ENCODE measurements at regions not wholly inside any gene's neighbourhood (a gene's known extent, or its start where the extent isn't known, plus 50 kb on each side); places are given as distances from the start of the nearest gene placed in this dataset.

- no peak overlapping the region for H2AFZ ChIP-seq (ENCODE audit: low read depth, low read length, severe bottlenecking)
Observed at GRCh38 chr14:38090506-38090905, 117.2 kb upstream of the SSTR1 start.

GRCh38 chr14:38098074-38098836 lies 109.4 kb upstream of the SSTR1 start:
- no peak overlapping the region for H3K27ac ChIP-seq (ENCODE audit: low read depth, low read length)
- no peaks in the 10 kb centered on the region for H3F3A ChIP-seq (ENCODE audit: insufficient read depth)
- no peaks in the 10 kb centered on the region for H3K79me2 ChIP-seq (ENCODE audit: insufficient read depth, low read length)
- TF ChIP-seq CTCF (IDR thresholded peaks at IDR 0.05; ENCODE audit: insufficient read depth, low read length, poor library complexity, severe bottlenecking) (no peak), EZH2phosphoT487 (conservative IDR thresholded peaks at IDR 0.05; ENCODE audit: low read length) (no peak)
- H2AFZ ChIP-seq (ENCODE audit: low read depth, low read length, severe bottlenecking) = no peak overlapping the region
- H3K4me3 ChIP-seq (ENCODE audit: insufficient read depth, low read length, poor library complexity, severe bottlenecking) = no peak overlapping the region
- no peaks in the 10 kb centered on the region for H3K9me2 ChIP-seq (replicated peaks; ENCODE audit: insufficient read depth, low read length)
- no peaks in the 10 kb centered on the region for H3K9me3 ChIP-seq (ENCODE audit: insufficient read depth, low read length)
- no peaks in the 10 kb centered on the region for H4K20me1 ChIP-seq (ENCODE audit: low read depth, low read length)
- no peak overlapping the region for H3K9ac ChIP-seq (ENCODE audit: low read length)
- H3K27me3 ChIP-seq (ENCODE audit: low read length) = no peaks in the 10 kb centered on the region
- H3K36me3 ChIP-seq (ENCODE audit: low read length) = no peaks in the 10 kb centered on the region
- H3K4me2 ChIP-seq (ENCODE audit: low read depth, low read length, poor library complexity, severe bottlenecking) = no peak overlapping the region

More at GRCh38 chr14:38090506-38090905, 117.2 kb upstream of the SSTR1 start:
- Histone ChIP-seq H3K27ac (ENCODE audit: low read depth, low read length) (no peak overlapping the region), H4K20me1 (ENCODE audit: low read depth, low read length) (no peaks in the 10 kb centered on the region), H3K4me2 (ENCODE audit: low read depth, low read length, poor library complexity, severe bottlenecking) (no peak overlapping the region), H3K9me2 (replicated peaks; ENCODE audit: insufficient read depth, low read length) (no peaks in the 10 kb centered on the region), H3K9me3 (ENCODE audit: insufficient read depth, low read length) (no peaks in the 10 kb centered on the region), H3K9ac (ENCODE audit: low read length) (no peak overlapping the region), H3K4me3 (ENCODE audit: insufficient read depth, low read length, poor library complexity, severe bottlenecking) (no peak overlapping the region), H3F3A (ENCODE audit: insufficient read depth) (no peaks in the 10 kb centered on the region), H3K79me2 (ENCODE audit: insufficient read depth, low read length) (no peaks in the 10 kb centered on the region), H3K36me3 (ENCODE audit: low read length) (no peaks in the 10 kb centered on the region), H3K27me3 (ENCODE audit: low read length) (no peaks in the 10 kb centered on the region)
- no peak for TF ChIP-seq CTCF (IDR thresholded peaks at IDR 0.05; ENCODE audit: insufficient read depth, low read length, poor library complexity, severe bottlenecking)
- no peak for TF ChIP-seq EZH2phosphoT487 (conservative IDR thresholded peaks at IDR 0.05; ENCODE audit: low read length)

- no peaks in the 10 kb centered on the region for H3K27me3 ChIP-seq (ENCODE audit: low read length)
- H3K36me3 ChIP-seq (ENCODE audit: low read length) = no peaks in the 10 kb centered on the region
- no peak overlapping the region for H3K9ac ChIP-seq (ENCODE audit: low read length)
- no peaks in the 10 kb centered on the region for H3K9me2 ChIP-seq (replicated peaks; ENCODE audit: insufficient read depth, low read length)
- H3K79me2 ChIP-seq (ENCODE audit: insufficient read depth, low read length) = no peaks in the 10 kb centered on the region
- no peak overlapping the region for H3K27ac ChIP-seq (ENCODE audit: low read depth, low read length)
- H3K4me3 ChIP-seq (ENCODE audit: insufficient read depth, low read length, poor library complexity, severe bottlenecking) = no peak overlapping the region
- H3K9me3 ChIP-seq (ENCODE audit: insufficient read depth, low read length) = no peaks in the 10 kb centered on the region
- no peak overlapping the region for H2AFZ ChIP-seq (ENCODE audit: low read depth, low read length, severe bottlenecking)
- H4K20me1 ChIP-seq (ENCODE audit: low read depth, low read length) = no peaks in the 10 kb centered on the region
- TF ChIP-seq CTCF (IDR thresholded peaks at IDR 0.05; ENCODE audit: insufficient read depth, low read length, poor library complexity, severe bottlenecking) (no peak), EZH2phosphoT487 (conservative IDR thresholded peaks at IDR 0.05; ENCODE audit: low read length) (no peak)
- H3K4me2 ChIP-seq (ENCODE audit: low read depth, low read length, poor library complexity, severe bottlenecking) = no peak overlapping the region
- no peaks in the 10 kb centered on the region for H3F3A ChIP-seq (ENCODE audit: insufficient read depth)
Observed at GRCh38 chr14:38101679-38102078, 106.0 kb upstream of the SSTR1 start.
